ENCODE measurements at regions not wholly inside any gene's neighbourhood (a gene's known extent, or its start where the extent isn't known, plus 50 kb on each side); places are given as distances from the start of the nearest gene placed in this dataset.
A peak's percentile ranks its signal among the peaks of the same experiment; 100 is the strongest.

DNA sequence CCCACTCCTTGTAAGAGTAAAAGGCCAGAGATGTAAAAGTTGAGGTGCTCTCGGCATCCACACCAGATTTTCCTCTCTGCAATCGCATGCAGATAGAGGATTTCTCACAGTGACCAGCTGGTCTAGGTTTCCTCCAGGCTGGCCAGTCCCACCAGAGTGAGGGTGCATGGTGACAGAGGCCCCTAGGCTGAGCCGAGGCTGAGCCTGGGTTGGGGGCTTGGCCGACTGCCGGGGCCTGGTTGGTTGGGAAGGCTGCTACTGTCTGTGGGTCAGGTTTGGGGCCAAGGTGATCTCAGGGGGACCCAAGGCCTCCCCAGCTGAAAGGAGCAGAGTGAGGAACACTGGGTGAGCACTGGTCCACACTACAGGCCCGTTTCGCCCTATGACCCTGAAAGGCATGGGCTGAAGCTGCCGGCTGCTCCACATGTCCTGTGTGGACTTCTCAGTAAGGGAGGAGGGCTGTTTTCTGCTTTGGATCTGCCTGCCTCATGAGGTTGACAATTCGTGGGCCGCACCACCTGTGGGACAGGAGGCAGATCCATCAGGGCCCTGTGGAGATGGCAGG, 400.8 kb upstream of the IRX4 start:
- DNase-seq = no peak

DNA sequence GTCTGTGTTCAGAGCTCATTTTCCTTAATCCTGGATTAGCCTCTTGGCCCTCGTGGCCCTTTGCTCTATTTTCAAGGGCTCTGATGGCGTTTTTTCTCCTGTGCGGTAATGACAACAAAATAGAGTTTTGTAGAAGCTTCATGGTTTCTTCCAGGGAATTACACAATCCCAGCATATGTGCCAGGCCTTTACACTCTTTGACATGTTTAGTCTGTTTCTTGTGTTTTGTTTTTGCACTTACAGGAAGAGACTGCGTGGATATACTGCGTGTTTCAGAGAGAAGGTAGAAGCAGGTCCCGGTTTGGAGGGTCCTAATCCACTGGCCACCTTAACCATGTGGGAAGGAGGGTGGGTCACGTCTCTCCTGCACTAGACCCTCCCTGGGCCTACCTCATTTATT, 400.2 kb upstream of the IRX4 start:
- DNase-seq = no peak

DNA sequence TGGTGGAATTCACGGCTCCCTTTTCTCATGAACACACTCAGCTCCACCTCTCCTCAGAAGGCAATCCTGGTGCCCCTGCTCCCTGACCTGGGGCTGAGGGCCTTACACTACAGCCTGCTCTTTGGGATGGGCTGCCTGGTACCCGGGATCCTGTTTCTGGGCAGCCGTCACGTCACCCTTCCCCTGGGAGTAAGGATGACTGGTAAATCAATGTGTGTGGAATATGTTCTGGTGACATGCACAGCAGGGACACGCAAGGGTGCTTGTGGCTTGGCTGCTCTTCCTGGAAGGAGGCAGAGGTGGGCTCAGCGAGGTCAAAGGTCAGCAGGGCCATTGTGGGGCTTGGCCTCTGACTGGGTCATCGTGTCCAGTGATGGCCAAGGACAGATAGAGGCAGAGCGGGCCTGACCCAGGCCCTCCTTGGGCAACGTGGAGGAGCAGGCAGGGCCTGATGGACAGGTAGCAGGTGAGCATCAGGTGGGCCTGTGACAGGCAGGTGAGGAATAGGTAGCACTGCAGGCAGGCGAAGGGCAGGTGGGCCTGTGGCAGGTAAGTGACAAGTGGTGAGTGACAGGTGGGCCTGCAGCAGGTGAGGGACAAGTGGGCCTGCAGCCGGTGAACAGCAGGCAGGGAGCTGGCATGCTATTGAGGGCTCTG, 399.4 kb upstream of the IRX4 start:
- no peak for DNase-seq

DNA sequence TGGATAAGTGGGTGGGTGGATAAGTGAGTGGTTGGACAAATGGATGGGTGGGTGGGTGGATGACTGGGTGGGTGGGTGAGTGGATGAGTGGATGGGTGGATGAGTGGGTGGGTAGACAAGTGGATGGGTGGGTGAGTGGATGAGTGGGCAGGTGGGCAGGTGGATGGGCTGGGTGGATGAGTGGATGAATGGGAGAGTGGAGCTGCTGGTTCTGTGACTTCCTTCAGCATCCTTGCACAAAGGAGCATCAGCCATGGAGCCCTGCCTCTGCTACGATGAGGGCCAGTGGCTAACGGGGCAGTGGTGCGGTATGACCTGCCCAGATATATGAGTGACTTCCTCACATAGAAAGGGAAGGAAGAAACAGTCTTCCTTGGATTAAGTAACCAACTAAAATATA, 398.7 kb upstream of the IRX4 start:
- no peak for DNase-seq

DNA sequence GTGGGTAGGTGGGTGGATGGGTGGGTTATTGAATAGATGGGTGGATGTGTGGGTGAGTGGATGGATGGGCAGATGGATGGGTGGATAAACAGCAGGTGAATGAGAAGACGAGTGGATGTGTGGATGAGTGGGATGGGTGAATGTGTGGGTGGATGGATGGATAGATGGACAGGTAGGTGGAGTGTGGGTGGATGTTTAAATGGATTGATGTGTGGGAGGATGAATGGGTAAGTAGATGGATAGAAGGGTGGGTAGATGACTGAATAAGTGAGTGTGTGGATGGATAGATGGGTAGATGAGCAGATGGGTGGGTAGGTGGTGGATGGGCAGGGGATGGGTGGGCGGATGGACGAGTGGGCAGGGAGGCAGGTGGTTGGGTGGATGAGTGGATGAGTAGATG, 397.6 kb upstream of the IRX4 start:
- DNase-seq = no peak

DNA sequence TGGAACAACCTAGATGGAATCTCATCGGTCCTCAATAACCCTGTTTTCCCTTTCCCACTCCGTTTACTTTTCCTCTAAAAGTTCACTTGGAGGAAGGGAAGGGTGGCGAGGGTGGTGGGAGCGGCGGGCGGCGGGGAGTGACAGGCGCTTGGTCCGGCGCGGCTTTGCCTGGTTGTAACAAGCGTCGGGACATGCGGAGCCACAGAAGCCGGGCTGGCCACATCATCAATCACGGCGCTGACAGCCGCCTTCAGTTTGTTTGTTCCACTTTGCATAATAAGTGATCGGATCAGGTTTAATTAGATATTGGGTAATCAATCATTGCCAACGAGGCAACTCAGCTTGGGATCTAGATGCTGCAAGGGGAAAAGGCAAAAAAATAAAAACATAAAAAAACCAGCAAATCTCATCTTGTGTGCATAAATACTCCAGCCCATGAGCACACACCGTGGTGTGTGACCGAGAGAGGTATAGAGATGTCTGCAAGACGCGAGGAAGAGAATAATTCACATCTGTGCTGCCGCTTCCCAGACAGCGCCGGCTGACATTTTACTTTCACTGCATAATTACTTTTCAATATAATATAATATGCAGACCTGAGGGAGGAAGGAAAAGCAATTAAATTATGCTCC, 396.2 kb upstream of the IRX4 start:
- no peak for DNase-seq

DNA sequence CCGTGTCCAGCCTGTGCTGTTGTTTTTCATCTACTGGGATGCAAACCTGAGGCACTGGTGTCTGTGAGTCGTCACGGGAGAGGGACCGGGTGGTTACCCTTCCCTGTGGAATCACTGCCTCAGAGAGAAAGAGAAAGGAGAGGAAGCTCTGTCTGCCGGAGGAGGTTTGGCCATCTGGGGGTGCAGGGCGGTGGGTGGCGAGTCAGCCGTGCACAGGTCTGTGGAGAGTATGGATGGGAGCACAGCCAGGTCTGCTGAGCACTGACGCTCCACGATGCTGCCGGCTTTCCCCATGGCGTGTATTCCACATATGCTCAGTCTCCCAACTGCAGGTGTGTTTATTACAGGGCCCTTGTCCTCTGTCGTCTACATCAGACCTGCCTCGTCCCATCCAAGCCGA, 395.2 kb upstream of the IRX4 start:
- no peak for DNase-seq

DNA sequence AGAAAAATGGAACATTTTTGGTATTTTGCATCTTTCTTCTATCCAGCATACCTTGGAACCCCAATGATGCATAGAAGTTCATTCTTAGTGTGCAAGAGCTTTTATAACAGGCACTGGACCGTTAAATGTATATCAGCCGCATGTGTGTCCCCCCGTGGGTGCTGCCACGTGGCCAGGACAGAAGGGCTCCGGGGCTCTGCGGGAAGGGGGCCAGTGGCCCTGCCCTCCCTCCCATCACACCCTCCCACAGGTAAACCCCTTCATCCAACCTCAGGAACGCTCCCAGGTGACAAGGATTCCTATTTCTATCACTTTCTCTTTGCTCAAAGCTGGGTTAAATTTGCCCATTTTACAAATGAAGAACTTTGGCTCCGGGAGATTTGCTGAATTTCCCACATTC, 393.4 kb upstream of the IRX4 start:
- no peak for DNase-seq

DNA sequence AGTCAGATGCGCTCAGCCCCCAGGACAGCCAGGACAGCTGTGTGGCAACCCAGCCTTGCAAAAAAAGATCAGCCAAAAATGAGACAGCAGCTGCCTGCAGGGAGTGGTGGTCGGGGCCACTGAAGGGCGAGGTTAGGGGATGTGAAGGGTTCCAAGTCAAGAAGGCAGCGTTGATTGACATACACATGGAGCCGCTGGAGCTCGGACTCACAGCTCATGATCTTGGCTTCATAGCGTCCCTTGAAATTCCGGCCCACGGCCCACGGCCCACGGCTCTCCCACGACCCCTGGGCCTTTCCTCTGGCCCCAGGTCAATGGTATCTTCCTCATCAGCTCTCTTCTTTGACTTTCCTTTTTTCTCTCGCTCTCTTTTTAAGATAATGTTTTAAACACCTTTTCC, 390.0 kb upstream of the IRX4 start:
- DNase-seq = no peak

DNA sequence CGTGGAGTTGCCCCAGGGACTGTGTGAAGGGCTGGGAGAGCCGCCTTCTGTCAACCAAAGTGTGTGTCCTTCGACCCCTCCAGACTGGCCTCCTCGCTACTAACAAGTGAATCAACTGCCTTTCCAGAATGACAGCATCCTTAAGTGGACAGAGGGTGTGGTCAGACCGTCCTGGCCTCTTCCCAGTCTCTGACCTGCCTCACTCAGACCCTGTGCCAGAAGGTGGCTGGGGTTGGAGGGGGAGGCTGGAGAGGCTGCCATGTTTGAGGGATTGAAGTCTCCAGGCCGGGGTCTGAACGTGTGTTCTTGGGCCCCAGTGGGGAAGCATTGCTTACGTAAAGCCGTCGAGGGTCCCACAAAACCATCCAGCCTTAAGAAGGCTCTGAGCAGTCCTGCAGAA, 389.3 kb upstream of the IRX4 start:
- no peak for DNase-seq

DNA sequence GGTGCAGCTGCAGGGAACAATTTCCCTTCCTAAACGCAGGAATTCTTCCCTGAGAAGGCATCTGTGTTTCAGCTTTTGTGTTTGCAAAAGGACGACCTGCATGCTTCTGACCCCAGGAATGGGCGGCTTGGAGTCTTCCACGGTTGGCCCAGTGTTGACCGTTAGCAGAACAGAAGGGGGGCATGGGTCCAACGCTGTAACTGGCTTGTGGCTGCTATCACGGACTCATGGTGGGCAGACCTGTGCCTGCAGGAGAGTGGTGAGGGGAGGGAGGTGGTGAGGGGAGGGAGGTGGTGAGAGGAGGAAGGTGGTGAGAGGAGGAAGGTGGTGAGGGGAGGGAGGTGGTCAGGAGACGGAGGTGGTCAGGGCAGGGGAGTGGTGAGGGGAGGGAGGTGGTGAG, 388.6 kb upstream of the IRX4 start:
- no peak for DNase-seq

DNA sequence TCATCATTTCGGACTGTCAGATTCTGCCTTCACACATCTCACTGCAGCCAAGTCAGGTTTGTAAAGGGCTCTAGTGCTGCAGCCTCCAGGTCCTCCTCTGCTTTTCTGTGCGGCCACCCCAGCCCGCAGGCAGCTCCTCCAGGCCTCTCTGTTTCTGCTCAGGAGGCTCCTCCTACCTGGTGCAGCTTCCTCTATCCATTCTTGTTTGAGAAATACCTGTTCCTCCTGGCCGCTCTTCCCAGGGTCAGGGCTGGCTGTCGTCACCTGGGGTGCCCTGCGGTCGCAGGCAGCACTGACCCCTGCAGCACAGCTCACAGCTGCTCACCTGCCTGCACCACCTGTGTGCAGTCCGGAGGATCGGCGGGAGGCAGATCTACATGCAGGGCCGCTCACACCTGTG, 387.7 kb upstream of the IRX4 start:
- DNase-seq = peak; percentile 11

DNA sequence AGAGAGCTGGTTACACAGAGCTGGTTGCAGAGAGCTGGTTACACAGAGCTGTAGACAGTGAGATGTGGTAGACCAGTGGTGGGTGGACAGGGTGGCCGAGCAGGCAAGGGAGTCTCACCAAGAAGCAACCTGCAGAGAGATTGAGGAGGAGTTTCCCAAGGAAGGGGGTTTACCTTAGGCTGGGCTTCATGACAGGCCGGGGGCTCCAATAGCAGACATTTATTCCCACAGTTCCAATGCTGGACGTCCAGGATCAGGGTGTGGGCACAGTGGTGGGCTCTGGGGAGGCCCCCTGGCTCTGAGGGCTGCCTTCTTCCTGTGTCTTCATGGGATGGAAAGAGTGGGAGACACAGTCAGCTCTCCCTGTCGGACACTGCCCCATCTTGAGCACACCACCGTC, 386.9 kb upstream of the IRX4 start:
- no peak for DNase-seq

DNA sequence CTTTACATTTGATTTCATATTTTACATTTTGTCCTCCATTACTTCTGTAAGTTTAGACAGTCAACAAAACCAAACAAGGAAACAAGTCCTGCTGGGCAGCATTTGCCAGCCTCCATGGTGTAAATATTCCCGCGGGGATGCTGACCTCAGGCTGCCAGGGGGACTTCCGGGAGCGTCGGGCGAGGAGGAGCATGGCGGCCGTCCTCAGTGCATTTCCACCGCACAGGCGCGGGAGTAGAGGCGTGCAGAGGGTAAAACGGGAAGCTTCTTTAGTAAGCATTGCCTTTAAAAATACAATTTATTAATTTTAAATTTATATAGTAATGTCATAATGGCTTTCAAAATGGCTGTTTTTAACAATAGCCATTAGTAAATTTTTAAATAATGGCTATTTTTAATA, 385.3 kb upstream of the IRX4 start:
- no peak for DNase-seq

DNA sequence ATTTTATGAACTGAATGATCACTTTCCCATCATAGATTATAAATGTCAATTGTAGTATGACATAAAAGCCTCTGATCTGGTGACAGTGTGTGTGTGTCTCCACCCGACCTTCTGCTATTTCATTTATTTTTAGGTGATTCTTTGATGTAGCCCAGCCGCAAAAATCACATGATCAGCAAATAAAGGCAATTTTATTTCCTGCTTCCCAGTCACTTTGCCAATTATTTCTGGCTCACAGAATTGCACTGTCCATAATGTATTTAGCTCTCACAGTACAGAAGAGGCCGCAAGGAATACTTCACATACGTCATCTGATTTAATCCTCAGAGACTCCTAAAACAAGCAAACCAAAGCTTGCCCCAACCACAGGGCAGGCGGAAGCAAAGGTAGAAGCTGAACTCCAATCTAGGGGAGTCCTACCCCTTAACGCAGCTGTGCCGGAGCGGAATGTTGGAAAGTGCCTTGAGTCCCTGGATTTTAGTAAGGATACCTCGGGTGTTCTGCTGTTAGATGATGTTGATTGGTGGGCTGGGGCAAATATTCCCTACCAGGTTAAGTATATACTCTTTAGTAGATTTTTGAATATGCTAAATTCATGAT, 384.0 kb upstream of the IRX4 start:
- DNase-seq = no peak

DNA sequence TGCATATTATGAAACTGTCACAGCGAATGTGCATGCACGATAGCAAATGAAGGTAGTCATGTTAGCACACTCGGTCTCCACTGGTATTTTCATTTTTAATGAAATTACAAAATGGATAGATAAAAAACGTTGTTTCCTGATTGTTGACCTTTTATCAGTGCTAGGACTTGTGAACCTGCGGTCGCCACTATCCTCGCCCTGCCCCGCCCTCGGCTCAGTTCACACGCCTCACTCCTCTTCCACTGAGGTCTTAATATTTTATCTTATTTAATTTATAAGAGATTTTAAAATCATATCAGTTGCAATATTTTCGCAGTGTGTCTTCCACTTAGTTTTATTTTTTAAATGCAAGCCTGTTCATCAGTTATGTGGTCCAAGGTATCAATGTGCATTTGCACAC, 382.6 kb upstream of the IRX4 start:
- DNase-seq = no peak

DNA sequence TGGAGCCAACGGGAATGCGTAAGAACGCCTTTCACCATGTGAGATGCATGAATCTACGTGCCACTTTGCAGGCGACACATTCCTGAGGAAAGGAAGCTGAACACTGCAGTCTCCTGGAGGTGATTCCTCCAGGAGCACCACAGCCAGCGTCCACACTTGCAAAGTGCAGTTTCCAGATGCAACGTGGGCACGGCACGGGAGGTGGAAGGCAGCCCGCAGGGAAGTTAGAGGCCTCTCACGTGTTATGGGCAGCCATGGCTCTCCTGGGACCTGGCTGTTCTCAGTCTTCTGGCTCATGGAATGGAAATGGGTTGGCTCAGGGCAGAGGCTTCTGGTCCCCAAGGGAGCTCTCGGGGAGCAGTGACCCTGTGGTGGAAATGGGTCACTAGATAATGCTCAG, 381.0 kb upstream of the IRX4 start:
- DNase-seq = no peak

DNA sequence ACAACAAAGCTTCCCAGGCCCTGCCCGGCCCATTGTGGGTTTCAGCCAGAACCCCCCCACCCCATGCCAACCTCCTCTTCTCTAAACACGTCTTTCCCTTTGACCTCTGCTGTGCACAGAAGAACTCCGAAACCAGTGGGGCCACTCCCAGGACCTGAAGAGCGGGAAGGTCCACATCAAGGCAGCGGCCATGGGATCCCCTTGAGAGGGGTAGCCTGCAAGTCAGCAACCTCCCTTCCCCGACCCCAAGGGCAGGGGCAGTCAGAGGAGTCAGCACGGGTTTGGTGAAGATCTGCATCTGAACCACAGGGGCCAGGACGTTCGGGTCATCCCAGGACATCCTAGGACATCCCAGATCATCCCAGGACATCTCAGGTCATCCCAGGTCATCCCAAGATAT, 379.9 kb upstream of the IRX4 start:
- DNase-seq = no peak

DNA sequence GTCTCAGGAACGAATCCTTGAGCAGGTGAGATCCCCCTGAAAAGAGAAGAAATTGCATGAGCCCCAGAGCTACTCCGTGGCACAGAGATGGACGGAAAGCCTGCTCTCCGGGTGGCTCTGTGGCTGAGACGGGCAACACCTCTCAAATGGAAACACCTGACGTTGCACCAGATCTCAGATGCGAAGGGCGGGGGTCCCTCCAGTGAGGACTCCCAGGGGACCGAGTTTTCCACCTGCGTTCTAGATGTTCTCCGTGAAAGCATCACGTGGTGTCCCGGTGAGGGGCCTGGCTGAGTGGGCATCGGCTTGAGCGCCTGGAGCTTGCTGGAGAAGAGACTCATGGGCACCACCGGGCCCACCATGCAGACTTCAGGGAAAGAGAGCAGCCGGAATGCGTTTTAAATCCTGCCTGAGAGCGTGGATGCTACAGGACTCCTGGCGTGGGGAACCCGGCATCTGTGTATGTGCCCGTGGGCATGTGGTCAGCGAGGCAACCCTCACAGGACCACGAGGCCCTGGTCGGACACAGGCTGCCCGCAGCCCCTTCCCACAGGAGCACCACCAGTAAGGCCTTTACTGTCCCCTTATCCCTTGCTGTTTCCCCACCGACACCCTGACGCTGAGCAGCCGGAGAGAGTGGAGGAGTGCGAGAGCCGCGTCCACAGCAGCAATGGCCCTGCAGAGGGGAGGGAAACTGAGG, 378.4 kb upstream of the IRX4 start:
- DNase-seq = no peak

DNA sequence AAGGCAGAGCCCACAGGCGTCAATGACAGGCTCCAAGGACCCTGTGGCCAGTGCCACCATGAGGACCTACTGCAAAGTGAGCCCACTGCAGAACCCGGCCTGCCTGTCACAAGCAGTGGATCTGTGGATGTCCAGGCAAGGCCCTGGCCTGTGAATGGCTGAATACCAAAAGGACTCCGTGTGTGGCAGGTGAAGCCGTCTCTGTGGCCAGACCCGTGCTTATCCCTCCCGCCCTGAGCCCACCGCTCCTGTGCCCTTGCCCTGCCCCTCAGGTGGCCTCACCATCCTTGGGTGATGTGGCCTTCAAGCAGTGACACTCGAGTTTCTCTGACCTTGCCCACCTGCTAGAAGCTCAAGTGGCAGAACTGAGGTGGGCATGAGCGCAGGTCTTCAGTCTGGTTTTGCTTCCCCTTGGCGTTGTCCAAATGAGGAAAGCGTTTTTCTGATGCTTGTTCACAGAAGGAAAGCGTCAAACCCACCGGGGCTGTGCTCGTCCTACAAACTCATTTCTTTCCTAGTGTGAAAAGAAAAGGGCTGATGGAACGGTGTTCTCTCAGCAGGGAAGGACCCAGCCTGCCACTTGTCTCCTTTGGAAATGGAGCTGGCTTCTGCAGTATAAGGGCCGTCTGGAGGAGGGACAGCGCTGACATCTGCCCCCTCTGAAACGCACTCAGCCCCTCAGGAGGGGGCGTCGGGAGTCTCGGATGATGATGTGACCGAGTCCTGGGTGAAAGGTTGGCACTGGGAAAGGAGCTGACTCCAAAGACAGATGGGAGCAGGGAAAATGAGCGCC, 377.7 kb upstream of the IRX4 start:
- DNase-seq = no peak

DNA sequence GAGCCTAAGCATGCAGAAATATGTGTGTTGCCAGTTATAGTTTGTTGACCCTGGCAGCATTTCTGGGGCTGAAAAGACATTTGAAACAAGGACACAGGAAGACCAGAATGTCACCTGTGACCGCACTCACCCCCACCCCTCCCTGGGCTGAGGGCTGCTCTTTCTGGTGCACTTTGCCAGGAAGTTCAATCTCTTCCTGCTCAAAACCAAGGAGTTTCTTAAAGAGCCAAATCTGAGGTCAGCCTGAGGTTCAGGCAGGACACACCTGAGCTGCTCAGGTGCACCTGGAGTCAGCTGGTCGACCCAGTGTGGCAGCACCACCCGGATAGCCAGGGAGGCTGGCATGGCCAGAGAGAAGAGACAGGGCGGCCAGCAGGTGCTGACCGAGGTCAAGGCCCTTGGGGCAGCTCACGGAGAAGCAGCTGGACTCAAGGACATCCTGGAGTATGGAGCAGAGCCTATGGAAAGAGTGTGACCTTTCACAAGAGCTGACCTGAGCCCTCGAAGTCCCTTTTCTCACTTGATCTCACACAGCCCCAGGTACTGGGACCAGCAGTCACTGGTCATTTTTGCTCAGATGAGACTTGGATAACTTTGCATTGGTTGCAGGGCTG, 376.9 kb upstream of the IRX4 start:
- DNase-seq = peak; percentile 76

DNA sequence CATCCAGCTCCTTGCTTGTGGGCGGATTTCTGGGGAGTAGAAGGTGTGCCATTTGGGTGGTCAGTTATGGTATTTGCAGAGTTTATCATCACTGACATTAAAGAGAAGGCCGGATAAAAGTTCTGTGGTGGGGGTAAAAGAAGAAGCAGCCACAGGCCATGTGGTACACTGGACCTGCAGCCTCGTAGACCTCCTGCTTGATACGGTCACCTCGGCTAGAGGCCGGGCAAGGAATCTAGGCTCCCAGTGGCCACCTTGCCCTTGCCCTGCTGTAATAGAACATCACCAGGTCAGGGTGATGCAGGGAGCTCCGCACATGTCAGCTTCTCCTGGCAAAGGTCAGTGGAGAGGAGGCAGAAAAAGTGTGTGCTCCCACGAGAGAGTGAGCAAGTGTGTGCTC, 376.1 kb upstream of the IRX4 start:
- DNase-seq = no peak
